ENCODE measurements at regions not wholly inside any gene's neighbourhood (a gene's known extent, or its start where the extent isn't known, plus 50 kb on each side); places are given as distances from the start of the nearest gene placed in this dataset.
A peak's percentile ranks its signal among the peaks of the same experiment; 100 is the strongest.

DNA sequence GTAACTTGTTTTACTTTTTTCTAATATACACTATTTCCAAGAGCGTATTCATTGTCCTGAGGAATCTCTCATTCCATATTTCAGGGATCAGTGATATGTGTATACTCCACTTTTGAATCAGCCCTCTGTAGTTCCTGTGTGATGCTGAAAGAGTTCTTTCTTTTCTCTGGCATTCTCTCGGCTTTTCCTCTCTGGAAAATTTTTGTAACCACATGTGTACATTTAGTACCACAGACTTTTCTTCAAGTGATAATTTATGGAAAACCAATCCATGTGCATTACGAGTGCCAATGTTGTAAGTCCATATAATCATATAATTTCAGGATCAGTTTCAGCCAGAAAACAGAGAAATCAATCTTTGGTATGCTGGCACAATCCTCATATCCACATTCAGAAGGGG, 102.2 kb upstream of the MBNL2 start:
- ChIA-PET POLR2A (no interaction called here), CTCF (interaction anchor here (1.0 kb wide), 1 partner anchor 11 kb away, joined by 3 read pairs; no protein-coding TSS in a partner anchor)
- no peak for DNase-seq
- H3K27me3 ChIP-seq (ENCODE audit: insufficient read depth), result no peaks in the 10 kb centered on the region
- H3K36me3 ChIP-seq (replicated peaks in 1 of 2; ENCODE audit: control insufficient read depth in 1 of 2, insufficient read depth in 2 of 2, low read length in 1 of 2), result no peaks in the 10 kb centered on the region
- no peak for TF ChIP-seq MEF2A (IDR thresholded peaks at IDR 0.05; ENCODE audit: borderline replicate concordance, low read depth)
- TF ChIP-seq, protein P1, sequence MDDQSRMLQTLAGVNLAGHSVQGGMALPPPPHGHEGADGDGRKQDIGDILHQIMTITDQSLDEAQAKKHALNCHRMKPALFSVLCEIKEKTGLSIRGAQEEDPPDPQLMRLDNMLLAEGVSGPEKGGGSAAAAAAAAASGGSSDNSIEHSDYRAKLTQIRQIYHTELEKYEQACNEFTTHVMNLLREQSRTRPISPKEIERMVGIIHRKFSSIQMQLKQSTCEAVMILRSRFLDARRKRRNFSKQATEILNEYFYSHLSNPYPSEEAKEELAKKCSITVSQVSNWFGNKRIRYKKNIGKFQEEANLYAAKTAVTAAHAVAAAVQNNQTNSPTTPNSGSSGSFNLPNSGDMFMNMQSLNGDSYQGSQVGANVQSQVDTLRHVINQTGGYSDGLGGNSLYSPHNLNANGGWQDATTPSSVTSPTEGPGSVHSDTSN (IDR thresholded peaks at IDR 0.05), result no peak
- TF ChIP-seq, protein P2, sequence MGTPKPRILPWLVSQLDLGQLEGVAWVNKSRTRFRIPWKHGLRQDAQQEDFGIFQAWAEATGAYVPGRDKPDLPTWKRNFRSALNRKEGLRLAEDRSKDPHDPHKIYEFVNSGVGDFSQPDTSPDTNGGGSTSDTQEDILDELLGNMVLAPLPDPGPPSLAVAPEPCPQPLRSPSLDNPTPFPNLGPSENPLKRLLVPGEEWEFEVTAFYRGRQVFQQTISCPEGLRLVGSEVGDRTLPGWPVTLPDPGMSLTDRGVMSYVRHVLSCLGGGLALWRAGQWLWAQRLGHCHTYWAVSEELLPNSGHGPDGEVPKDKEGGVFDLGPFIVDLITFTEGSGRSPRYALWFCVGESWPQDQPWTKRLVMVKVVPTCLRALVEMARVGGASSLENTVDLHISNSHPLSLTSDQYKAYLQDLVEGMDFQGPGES (IDR thresholded peaks at IDR 0.05; ENCODE audit: low read depth, low read length), result no peak
- TF ChIP-seq, protein P3, sequence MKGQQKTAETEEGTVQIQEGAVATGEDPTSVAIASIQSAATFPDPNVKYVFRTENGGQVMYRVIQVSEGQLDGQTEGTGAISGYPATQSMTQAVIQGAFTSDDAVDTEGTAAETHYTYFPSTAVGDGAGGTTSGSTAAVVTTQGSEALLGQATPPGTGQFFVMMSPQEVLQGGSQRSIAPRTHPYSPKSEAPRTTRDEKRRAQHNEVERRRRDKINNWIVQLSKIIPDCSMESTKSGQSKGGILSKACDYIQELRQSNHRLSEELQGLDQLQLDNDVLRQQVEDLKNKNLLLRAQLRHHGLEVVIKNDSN (IDR thresholded peaks at IDR 0.05; ENCODE audit: borderline replicate concordance, low read depth), result no peak
- no peaks in the 10 kb centered on the region for H3K9me2 ChIP-seq
- H3K9ac ChIP-seq, result no peak overlapping the region
- 86% methylated on average over 3 of the region's 3 CpGs for WGBS (ENCODE audit: low lambda C conversion rate)
- peaks cover 5 to 58% of the 10 kb centered on the region in 2 experiments for H3K4me1 ChIP-seq (ENCODE audit: control insufficient read depth in 1 of 2, insufficient read depth in 2 of 2, low read depth in 1 of 2, low read length in 1 of 2)
- no peak overlapping the region for H2AFZ ChIP-seq (ENCODE audit: low read depth)
- H3K9me3 ChIP-seq, result no peaks in the 10 kb centered on the region
- H4K20me1 ChIP-seq (ENCODE audit: insufficient read depth), result no peaks in the 10 kb centered on the region
- H3K79me2 ChIP-seq (ENCODE audit: insufficient read depth), result no peaks in the 10 kb centered on the region; the same call in 1 of the 2 replicates
- peaks cover 48% of the 10 kb centered on the region for H3F3A ChIP-seq (replicated peaks; ENCODE audit: insufficient read depth)
- H3K4me3 ChIP-seq (ENCODE audit: low read depth in 2 of 2, low read length in 1 of 2), result no peak overlapping the region
- no peak overlapping the region; a peak in 1 of 4 replicates for H3K27ac ChIP-seq (ENCODE audit: low read depth in 2 of 2, low read length in 1 of 2)
- no peak overlapping the region for H3K4me2 ChIP-seq

DNA sequence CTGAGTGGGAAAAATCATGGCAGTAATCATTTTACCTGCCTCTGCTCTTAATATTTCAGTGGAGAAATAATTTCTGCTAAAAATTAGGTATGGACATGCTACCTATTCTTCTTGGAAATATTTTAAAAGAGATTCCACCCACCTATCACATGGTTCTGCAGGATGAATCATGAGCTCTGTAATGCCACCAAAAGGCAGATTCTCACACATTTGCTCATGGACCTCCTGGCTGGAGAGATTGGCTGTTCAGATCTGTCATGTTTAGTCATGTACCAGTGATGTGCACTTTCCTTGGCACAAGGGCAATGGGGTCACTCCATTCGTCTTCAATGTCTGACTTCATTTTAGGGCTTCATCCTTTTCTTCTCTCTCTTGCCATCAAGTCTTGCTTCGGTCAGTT, 101.8 kb upstream of the MBNL2 start:
- DNase-seq, result no peak
- Histone ChIP-seq H3F3A (replicated peaks; ENCODE audit: insufficient read depth) (peaks cover 44% of the 10 kb centered on the region), H3K9me2 (no peaks in the 10 kb centered on the region), H2AFZ (ENCODE audit: low read depth) (no peak overlapping the region), H3K4me3 (ENCODE audit: low read depth in 2 of 2, low read length in 1 of 2) (no peak overlapping the region), H3K79me2 (ENCODE audit: insufficient read depth) (no peaks in the 10 kb centered on the region; the same call in 1 of the 2 replicates), H3K9ac (no peak overlapping the region), H3K27me3 (ENCODE audit: insufficient read depth) (no peaks in the 10 kb centered on the region), H3K27ac (ENCODE audit: low read depth in 2 of 2, low read length in 1 of 2) (no peak overlapping the region; a peak in 2 of 4 replicates), H3K36me3 (replicated peaks in 1 of 2; ENCODE audit: control insufficient read depth in 1 of 2, insufficient read depth in 2 of 2, low read length in 1 of 2) (no peaks in the 10 kb centered on the region), H3K9me3 (no peaks in the 10 kb centered on the region), H4K20me1 (ENCODE audit: insufficient read depth) (no peaks in the 10 kb centered on the region), H3K4me2 (no peak overlapping the region), H3K4me1 (ENCODE audit: control insufficient read depth in 1 of 2, insufficient read depth in 2 of 2, low read depth in 1 of 2, low read length in 1 of 2) (peaks cover 9 to 57% of the 10 kb centered on the region in 2 experiments)
- TF ChIP-seq JUND (IDR thresholded peaks at IDR 0.05) (peak; percentile 36), TCF12 (IDR thresholded peaks at IDR 0.05) (peak; percentile 31; the same call in 1 of the 2 replicates), RFX5 (IDR thresholded peaks at IDR 0.05; ENCODE audit: low read length) (no peak), FOSL2 (IDR thresholded peaks at IDR 0.05; ENCODE audit: borderline replicate concordance, low read depth) (peak; percentile 52; the same call in 1 of the 2 replicates)
- TF ChIP-seq, protein P4, sequence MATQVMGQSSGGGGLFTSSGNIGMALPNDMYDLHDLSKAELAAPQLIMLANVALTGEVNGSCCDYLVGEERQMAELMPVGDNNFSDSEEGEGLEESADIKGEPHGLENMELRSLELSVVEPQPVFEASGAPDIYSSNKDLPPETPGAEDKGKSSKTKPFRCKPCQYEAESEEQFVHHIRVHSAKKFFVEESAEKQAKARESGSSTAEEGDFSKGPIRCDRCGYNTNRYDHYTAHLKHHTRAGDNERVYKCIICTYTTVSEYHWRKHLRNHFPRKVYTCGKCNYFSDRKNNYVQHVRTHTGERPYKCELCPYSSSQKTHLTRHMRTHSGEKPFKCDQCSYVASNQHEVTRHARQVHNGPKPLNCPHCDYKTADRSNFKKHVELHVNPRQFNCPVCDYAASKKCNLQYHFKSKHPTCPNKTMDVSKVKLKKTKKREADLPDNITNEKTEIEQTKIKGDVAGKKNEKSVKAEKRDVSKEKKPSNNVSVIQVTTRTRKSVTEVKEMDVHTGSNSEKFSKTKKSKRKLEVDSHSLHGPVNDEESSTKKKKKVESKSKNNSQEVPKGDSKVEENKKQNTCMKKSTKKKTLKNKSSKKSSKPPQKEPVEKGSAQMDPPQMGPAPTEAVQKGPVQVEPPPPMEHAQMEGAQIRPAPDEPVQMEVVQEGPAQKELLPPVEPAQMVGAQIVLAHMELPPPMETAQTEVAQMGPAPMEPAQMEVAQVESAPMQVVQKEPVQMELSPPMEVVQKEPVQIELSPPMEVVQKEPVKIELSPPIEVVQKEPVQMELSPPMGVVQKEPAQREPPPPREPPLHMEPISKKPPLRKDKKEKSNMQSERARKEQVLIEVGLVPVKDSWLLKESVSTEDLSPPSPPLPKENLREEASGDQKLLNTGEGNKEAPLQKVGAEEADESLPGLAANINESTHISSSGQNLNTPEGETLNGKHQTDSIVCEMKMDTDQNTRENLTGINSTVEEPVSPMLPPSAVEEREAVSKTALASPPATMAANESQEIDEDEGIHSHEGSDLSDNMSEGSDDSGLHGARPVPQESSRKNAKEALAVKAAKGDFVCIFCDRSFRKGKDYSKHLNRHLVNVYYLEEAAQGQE (IDR thresholded peaks at IDR 0.05; ENCODE audit: low read depth, low read length), result no peak
- TF ChIP-seq, protein P1 (IDR thresholded peaks at IDR 0.05), result peak; percentile 62
- CTCF ChIA-PET, result interaction anchor here (1.0 kb wide), 2 partner anchors 11 kb away, joined by 3 to 7 read pairs; no protein-coding TSS in a partner anchor
- WGBS (ENCODE audit: low lambda C conversion rate), result 75% methylated on average over 2 of the region's 2 CpGs
- POLR2A ChIA-PET, result no interaction called here
